Myocyte (in vitro differentiated cells): ENCODE measurements at regions not wholly inside any gene's neighbourhood (a gene's known extent, or its start where the extent isn't known, plus 50 kb on each side); places are given as distances from the start of the nearest gene placed in this dataset.
A peak's percentile ranks its signal among the peaks of the same experiment; 100 is the strongest.

Source experiments
- DNase-seq: peaks from one replicate; pipeline ENCODE4 v3.0.0-alpha.2; 2012; ENCODE audit warnings: low read depth

DNA sequence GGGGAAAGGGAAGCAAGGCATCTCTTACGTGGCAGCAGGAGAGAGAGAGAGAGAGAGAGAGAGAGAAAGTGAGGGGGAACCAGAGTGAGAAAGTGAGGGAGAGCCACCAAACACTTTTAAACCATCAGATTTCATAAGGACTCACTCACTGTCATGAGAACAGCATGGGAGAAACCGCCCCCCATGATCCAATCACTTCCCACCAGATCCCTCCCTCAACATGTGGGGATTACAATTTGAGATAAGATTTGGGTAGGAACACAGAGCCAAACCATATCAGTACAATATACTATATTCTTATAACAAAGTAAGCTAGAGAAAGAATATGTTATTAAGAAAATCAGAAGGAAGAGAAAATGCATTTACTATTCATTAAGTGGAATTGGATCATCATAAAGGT lies 53.7 kb upstream of the PLXNC1 start:
- DNase-seq: no peak

- DNase-seq: no peak
Observed at GRCh38 chr12:94095618-94096017, 52.8 kb upstream of the PLXNC1 start.

DNA sequence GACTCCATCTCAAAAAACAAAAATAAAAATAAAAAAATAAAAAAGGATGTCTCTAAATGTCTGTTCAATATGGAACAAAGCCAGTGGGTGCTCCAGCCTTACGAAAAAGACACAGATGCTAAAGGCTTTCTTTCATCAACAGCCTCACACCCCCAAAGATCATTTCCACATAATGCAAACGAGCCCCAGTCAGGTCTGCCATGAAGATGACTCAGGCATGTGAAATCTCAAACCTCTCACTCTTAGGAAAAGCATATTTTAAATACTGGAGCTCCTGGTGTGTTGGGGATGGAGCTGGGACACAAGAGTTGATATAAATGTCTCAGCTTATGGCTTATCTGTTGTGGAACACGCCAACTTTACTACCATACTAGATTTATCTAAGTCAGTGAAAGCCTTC lies 49.9 kb upstream of the PLXNC1 start:
- DNase-seq: peak; percentile 29
